ENCODE measurements at regions not wholly inside any gene's neighbourhood (a gene's known extent, or its start where the extent isn't known, plus 50 kb on each side); places are given as distances from the start of the nearest gene placed in this dataset.

- no peak for DNase-seq
Measured at GRCh38 chr13:75038393-75039113, 443.4 kb downstream of the TBC1D4 start.

- DNase-seq: no peak
Measured at GRCh38 chr13:75025956-75026355, 456.0 kb downstream of the TBC1D4 start.

- DNase-seq: no peak
Measured at GRCh38 chr13:75024602-75025001, 457.4 kb downstream of the TBC1D4 start.

GRCh38 chr13:75023609-75024008 lies 458.4 kb downstream of the TBC1D4 start:
- DNase-seq: no peak

- no peak for DNase-seq
Measured at GRCh38 chr13:75021151-75021550, 460.8 kb downstream of the TBC1D4 start.

- no peak for DNase-seq
Measured at GRCh38 chr13:75016225-75016624, 465.7 kb downstream of the TBC1D4 start.

GRCh38 chr13:75013818-75014217 lies 468.2 kb downstream of the TBC1D4 start:
- no peak for DNase-seq

GRCh38 chr13:75010941-75011340 lies 471.0 kb downstream of the TBC1D4 start:
- no peak for DNase-seq

- DNase-seq: no peak
Measured at GRCh38 chr13:75008926-75009325, 473.0 kb downstream of the TBC1D4 start.

- no peak for DNase-seq
Measured at GRCh38 chr13:74990992-74991391, 491.0 kb downstream of the TBC1D4 start.

- DNase-seq: no peak
Measured at GRCh38 chr13:74987124-74987690, 494.8 kb downstream of the TBC1D4 start.

- no peak for DNase-seq
Measured at GRCh38 chr13:74986609-74987008, 495.4 kb downstream of the TBC1D4 start.

GRCh38 chr13:74979703-74980102 lies 502.3 kb downstream of the TBC1D4 start:
- DNase-seq: no peak

- no peak for DNase-seq
Measured at GRCh38 chr13:74978591-74978990, 503.4 kb downstream of the TBC1D4 start.

GRCh38 chr13:74977498-74977897 lies 504.5 kb downstream of the TBC1D4 start:
- DNase-seq: no peak

GRCh38 chr13:74975111-74975510 lies 506.9 kb downstream of the TBC1D4 start:
- DNase-seq: no peak

- no peak for DNase-seq
Measured at GRCh38 chr13:74973935-74974879, 507.8 kb downstream of the TBC1D4 start.

GRCh38 chr13:74969419-74969818 lies 512.5 kb downstream of the TBC1D4 start:
- no peak for DNase-seq

GRCh38 chr13:74966814-74967424 lies 515.0 kb downstream of the TBC1D4 start:
- no peak for DNase-seq

GRCh38 chr13:74966275-74966674 lies 515.7 kb downstream of the TBC1D4 start:
- DNase-seq: no peak

- DNase-seq: no peak
Measured at GRCh38 chr13:74945637-74946036, 536.3 kb downstream of the TBC1D4 start.

GRCh38 chr13:74931698-74932433 lies 550.1 kb downstream of the TBC1D4 start:
- no peak for DNase-seq
